ENCODE measurements at regions not wholly inside any gene's neighbourhood (a gene's known extent, or its start where the extent isn't known, plus 50 kb on each side); places are given as distances from the start of the nearest gene placed in this dataset.
"Not testable (repeated sequence)": the region's sequence is repeated elsewhere in the genome, so short reads cannot be mapped to it uniquely, and the experiment has no call there.

DNA sequence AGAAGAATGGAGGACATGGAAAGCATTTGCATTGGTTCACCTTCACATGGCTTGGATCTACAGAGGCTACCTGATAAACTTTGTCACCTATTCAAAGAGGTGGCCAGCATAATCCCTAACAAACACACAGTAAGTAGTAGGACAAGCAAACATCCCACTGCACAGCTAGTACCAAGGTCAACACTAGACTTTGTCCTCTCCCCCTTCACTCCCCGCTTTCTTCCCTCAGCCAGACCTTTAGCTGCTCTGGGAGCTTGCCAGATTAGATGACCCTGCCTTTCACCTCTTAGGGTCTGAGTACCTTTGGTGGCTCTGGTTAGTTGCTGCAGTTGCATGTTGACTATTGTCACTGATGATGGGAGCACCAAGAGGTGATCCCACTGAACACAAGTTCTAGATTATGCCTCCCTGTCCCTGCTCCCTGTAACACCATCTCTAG lies 211.3 kb downstream of the CCDC74A start:
- not testable (repeated sequence) for DNase-seq (ENCODE audit: low read depth)

- no peak for DNase-seq (ENCODE audit: low read depth)
Observed at GRCh38 chr2:131753640-131754561, 226.2 kb downstream of the CCDC74A start.

GRCh38 chr2:131754929-131755720 lies 227.4 kb downstream of the CCDC74A start:
- DNase-seq (ENCODE audit: low read depth): no peak

GRCh38 chr2:131756141-131756907 lies 228.6 kb downstream of the CCDC74A start:
- DNase-seq (ENCODE audit: low read depth): no peak

GRCh38 chr2:131758941-131759340 lies 231.3 kb downstream of the CCDC74A start:
- DNase-seq (ENCODE audit: low read depth): not testable (repeated sequence)

DNA sequence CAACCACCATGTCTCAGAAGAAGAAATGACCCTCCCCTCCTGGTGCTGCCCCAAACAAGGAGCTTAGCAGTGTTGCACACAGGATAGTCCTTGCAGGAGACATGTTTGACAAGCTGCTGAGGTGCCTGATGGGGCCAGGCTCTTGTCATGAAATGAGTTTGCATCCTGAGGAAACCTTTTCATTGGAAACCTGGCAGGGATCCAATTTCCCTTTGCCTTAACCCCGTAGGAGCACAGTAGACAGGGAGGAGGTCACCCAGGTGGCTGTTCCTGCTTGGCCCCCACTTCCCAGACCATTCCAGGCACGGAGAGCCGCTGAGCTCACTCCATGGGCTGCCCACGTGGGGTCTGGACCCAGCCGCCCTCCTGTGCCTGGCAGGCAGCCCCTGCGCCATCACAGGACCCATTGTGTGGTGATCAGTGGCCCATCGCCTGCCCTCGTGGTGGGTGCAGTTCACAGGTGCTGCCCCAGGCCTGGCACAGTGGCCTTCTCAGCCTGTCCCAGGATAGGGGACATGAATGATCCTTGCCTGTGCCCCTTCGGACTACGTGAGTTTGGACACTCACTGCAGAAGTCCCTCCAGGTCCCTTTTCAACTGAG lies 247.4 kb downstream of the CCDC74A start:
- DNase-seq (ENCODE audit: low read depth): not testable (repeated sequence)

- not testable (repeated sequence) for DNase-seq (ENCODE audit: low read depth)
Observed at GRCh38 chr2:131775903-131776506, 248.3 kb downstream of the CCDC74A start.

DNA sequence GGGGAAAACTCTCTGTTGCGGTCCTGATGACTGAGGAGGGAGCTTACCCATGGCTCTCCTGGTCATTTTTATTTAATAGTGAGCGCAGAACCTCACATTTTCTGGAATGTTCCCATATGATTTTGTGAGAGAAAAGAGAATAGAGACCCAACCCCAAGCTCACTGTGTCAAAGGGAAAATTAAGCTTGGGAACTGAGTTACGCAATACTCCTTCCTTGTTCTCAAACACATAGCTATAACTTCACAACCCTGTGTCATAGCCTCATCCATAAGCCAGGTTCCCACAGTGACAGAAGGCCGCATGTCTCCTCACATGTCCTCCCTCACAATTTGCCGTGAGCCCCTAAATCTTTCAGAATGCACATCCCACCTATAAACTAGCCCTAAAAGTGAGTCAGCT lies 252.8 kb downstream of the CCDC74A start:
- DNase-seq (ENCODE audit: low read depth): not testable (repeated sequence)

GRCh38 chr2:131801210-131801744 lies 273.6 kb downstream of the CCDC74A start:
- no peak for DNase-seq (ENCODE audit: low read depth)

GRCh38 chr2:131801745-131802350 lies 274.2 kb downstream of the CCDC74A start:
- DNase-seq (ENCODE audit: low read depth): peak; percentile 70

DNA sequence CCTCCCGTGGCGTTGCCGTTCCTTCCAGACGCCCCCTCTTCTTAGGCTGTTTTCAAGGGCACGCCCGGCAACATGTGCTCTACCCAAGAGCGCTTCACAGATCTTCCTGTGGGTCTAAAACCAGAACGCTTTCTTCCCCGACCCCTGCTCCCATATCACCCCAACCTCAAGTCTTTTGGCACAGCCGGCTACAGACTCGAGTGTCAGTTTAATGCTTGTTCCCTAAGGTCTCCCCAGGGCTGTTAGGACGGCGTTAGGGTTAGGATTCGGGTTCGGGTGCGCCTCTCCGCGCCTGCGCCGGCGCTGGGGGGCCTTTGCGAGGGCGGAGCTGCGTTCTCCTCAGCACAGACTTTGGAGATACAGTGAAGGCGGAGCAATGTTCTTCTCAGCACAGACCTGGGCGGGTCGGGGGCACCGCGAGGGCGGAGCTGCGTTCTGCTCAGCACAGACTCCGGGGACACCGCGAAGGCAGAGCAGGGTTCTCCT lies 274.7 kb downstream of the CCDC74A start:
- peak; percentile 31 for DNase-seq (ENCODE audit: low read depth)

DNA sequence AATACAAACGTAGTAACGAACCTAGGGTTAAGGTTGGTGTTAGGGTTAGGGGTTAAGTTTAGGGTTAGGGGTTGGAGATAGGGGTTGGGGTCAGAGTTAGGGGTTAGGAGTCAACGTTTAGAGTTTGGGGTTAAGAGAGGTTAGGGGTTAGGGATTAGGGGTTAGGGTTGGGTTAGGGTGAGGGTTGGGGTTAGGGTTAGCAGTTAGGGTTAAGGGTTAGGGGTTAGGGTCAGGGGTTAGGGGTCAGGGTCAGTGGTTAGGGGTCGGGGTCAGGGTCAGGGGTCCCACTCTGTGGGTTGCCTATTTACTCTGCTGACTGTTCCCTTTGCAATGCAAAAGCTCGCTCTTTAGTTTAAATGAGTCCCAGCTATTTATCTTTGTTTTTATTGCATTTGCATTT lies 275.5 kb downstream of the CCDC74A start:
- not testable (repeated sequence) for DNase-seq (ENCODE audit: low read depth)

DNA sequence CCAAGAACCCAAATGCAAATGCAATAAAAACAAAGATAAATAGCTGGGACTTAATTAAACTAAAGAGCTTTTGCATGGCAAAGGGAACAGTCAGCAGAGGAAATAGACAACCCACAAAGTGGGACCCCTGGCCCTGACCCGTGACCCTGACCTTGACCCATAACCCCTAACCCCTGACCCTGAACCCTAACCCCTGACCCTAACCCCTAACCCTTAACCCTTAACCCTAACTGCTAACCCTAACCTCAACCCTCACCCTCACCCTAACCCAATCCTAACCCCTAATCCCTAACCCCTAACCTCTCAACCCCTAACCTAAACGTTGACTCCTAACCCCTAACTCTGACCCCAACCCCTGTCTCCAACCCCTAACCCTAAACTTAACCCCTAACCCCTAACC lies 284.9 kb downstream of the CCDC74A start:
- not testable (repeated sequence) for DNase-seq (ENCODE audit: low read depth)

DNA sequence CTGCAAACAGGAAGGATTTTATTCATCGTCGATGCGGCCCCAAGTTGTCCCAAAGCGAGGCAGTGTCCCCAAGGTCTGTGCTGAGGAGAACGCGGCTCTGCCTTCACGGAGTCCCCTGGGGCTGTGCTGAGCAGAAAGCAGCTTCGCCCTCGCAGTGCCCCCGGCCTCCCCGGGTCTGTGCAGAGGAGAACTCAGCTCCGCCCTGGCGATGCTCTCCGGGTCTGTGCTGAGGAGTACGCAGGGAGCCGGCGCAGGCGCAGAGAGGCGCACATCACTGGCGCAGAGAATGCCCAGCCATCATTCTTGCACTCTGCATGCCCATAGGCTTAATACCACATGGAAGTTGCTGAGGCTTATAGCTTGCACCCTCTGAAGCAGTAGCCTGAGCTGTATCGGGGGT lies 285.7 kb downstream of the CCDC74A start:
- not testable (repeated sequence) for DNase-seq (ENCODE audit: low read depth)

- DNase-seq (ENCODE audit: low read depth): not testable (repeated sequence)
Observed at GRCh38 chr2:131818267-131818973, 290.7 kb downstream of the CCDC74A start.

GRCh38 chr2:131822237-131822721 lies 294.6 kb downstream of the CCDC74A start:
- DNase-seq (ENCODE audit: low read depth): not testable (repeated sequence)

GRCh38 chr2:131823058-131823457 lies 295.4 kb downstream of the CCDC74A start:
- not testable (repeated sequence) for DNase-seq (ENCODE audit: low read depth)

- DNase-seq (ENCODE audit: low read depth): not testable (repeated sequence)
Observed at GRCh38 chr2:131824986-131825385, 297.3 kb downstream of the CCDC74A start.

DNA sequence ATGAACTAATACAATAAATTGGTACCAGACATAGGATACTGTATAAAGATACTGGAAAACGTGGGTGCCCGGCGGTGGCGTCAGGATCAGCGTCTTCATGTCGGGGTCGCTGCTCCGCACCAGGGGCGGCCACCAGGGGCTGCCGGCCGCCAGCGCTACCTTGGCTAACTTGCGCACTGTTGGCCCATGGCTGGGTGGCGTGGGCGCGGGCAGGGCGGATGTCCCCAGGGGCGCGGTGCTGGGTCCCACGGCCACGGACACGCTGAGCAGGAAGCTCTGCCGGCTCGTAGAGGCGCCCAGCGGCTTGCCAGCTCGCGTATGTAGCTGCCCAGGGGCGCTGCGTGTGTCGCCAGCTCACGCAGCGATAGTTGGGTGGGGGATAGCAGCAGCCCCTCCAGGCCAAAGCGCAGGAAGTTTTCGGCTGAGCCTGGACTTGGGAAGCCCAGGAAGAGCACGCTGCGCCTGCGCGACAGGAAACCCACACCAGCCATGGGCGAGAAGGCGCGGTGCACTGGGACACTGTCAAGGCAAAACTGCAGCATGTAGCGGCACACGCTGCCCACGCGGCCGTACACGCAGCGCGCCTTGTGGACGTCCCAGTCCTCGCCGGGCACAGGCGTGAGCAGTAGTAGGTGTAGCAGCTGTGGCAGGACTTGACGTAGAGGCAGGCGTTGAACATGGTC lies 299.9 kb downstream of the CCDC74A start:
- DNase-seq (ENCODE audit: low read depth): no peak

Data from stimulated activated CD4-positive, alpha-beta T cell treated with anti-CD3 and anti-CD28 coated beads, Interleukin-2, amount 100 ng/mL, for 4 hours (primary cell).